Bone marrow (tissue), 2 donors: ENCODE measurements at regions not wholly inside any gene's neighbourhood (a gene's known extent, or its start where the extent isn't known, plus 50 kb on each side); places are given as distances from the start of the nearest gene placed in this dataset.
A peak's percentile ranks its signal among the peaks of the same experiment; 100 is the strongest.
"Not testable (repeated sequence)": the region's sequence is repeated elsewhere in the genome, so short reads cannot be mapped to it uniquely, and the experiment has no call there.

Experiments
- DNase-seq, 2 donors: peaks; one replicate each; lab custom pipeline; 2025; lab: John Stamatoyannopoulos, UW

DNA sequence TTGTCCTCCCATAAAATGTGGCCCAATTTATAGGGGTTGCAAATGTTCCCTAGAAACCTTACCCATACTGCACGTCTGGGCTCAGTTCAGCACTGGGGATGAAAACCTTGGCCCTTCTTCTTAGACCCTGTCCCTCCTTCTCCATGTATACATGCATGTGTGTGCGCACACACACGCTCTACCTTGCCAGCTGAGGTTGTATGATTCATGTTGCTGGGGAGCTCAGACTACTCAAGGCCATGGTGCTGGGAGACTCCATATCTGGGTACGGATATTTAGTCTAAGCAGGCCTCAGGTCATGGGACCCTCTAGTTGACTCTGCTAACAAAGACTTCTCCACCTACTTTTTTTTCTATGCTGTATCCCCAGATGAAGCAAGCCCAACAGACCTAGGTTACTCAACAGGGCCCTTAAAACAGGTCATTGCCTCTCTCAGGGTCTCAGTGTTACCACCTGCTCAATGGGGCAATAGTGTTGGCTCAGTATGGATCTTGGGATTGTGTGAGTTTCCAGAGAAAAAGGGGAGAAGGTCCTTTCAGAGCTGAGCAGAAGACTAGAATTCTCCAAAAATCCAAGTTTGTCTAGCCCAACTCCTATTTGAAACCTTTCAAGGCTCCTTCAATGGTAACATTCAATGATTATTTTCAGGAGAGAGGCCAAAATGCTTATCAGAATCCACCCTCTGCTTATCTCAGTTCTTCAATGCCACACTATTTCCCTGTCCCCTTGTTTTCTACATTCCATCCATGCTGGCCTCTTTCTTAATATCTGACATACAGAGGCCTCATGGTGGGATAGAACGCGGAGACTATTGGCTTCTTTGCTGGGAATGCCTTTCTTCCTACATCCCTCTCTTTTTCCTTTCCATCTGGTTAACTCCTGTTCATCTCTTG, 123.6 kb upstream of the PITX1 start:
- DNase-seq = no peak

DNA sequence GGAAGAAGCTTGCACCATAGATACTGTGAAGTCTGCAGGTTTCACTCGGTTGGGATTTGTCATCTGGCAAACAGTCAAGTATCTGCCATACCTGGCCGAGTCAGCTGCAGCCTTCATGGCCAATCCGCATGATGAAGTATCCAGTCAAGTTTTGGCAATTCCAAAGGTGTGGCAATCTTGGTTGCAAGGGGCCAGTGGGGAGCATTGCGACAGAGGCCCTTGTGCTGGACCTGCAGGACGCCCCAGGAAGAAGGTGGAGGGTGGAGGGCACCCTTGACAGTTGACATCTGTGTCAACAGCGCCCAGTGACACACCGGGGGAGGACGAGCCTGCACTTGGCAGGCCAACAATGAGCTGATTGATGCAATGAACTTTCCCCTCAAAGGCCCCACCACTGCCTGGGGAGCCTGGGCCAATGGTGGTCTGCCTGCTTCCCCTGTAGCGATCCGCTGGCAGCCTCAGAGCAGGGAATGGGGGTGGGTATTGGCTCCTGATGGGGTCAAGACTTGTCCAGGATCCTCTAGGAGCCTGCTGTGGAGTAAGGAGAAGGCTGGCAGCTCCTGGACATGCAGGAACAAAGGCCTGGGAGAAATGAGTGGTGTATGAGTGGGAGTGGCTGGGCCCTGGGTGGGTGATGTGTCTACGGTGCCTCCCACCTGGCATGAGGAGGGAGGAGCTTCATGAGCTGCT, 122.8 kb upstream of the PITX1 start:
- DNase-seq = no peak

DNA sequence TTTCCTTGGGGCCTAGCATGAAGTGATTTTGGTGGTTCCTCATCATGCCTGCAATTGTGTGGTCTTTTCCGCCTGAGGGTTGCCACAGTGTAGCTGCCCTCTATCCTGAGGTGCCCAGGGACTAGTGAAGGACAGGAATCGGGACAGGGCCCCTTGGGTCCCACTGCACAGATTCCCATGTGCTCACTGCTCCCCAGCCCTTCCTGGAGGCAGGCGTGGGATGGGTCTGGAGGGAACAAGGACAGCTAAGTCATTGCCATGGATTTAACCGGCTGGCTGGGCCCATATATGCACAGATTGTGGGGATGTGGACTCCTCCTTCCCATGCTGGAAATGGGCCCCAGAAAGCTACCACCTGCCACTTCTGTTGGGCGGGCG, 122.3 kb upstream of the PITX1 start:
- DNase-seq = no peak

DNA sequence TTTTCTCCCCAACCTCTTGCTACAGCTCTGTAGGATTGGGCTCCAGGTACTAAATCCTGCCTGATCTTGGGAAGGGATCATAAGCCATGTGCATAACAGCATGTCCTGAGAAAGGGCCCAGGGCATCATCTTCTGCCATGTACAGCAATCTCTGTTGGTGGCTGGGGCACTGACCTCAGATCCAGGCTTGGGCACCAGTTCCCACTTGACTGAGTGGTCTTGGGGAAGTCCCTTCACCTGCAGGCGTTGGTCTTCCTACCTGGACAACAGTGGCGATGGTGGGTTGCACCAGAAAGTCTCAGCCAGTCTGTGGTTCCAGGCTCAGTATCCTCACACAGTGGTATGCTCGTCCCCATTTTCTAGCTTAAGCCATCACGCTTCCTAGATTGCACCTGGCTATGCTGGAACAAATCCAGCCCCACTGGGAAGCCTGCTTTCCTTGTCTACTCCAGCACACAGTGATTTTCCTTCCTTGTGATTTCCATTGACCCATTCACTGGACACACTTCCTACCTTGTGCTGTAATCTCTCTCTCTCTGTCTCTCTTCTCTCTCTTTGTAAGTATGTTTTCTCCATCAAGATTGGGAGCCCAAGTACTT, 121.7 kb upstream of the PITX1 start:
- DNase-seq = no peak

DNA sequence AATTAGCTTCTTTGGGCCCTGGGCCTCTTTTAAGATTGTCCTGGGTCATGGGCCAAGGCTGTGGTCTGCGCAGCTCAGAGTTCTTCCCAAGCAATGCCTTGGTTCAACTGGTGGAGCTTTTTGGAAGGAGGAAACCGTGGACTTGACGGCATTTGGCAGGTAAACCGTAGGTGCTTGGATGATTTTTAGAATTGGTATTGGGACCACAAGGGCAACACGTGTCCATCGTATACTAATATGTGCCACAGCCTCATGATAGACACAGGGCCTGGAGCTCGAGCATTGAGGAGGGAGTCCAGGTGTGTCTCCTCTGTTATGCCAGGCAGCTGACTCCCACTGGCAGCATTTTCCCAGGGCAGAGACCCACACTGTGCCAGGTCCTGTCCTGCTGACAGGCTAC, 120.9 kb upstream of the PITX1 start:
- DNase-seq = no peak

DNA sequence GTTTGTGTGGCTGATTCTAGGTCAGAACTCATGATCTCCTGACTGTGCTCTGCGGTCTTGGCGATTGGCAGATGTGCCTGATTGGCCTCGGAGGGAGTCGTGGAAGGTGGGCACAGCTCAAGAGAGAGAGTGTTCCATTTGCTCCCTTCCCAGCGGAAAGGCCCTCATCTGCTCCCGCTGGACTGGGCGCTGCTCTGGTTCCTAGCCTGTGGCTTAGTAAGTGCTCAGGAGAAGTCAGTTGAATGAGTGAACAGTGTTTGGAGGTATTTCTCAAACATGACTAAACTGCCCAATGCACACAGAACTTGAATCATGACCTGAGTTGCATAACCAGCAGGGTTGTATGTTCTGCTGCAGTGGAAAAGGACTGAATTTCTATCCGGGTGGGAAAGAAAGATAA, 120.2 kb upstream of the PITX1 start:
- no peak for DNase-seq

DNA sequence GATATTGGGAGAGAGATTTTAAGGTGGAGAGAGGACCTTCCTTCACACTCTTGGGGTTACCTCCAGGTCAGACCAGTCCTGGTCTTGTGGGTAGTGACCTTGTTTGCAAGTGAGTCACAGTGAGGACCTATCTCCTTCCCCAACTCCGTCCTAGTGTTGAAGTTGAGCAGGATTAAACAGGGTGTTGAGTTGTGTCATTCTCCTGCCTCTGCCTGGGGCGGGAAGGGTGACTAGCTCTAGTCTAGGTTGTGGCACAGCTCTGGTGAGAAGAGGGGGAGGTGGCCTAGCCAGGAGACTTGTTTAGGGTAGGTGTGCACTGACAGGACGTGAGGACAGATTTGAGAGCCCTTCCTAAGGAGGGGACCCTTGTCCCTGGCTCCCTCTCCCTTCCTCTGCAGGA, 119.6 kb upstream of the PITX1 start:
- no peak for DNase-seq

DNA sequence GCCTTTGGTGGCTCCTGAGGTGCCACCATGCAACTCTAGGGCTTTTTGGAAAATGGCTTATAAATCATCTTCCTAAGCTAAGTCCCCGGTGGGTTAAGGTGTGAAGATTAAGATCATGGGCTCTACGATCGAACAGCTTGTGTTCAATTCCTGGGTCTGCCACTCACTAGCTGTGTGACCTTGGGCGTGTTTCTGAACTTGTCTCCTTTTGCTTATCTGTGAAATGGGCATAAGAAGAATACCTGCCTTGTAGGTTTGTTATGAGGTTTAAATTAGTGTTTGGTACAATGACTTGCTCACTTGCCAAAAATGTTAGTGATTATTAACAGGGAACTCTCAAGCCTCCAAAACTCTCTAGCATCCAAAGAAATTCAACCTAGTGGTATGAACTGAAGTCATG, 119.2 kb upstream of the PITX1 start:
- DNase-seq = no peak

DNA sequence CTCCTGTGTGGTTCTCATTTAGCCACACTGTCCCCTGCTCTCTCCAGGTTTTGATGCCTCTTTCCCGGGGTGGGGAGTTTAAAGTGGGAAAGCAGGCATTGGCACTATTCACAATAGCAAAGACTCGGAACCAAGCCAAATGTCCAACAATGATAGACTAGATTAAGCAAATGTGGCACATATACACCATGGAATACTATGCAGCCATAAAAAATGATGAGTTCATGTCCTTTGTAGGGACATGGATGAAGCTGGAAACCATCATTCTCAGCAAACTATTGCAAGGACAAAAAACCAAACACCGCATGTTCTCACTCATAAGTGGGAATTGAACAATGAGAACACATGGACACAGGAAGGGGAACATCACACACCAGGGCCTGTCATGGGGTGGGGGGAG, 117.6 kb upstream of the PITX1 start:
- not testable (repeated sequence) for DNase-seq

DNA sequence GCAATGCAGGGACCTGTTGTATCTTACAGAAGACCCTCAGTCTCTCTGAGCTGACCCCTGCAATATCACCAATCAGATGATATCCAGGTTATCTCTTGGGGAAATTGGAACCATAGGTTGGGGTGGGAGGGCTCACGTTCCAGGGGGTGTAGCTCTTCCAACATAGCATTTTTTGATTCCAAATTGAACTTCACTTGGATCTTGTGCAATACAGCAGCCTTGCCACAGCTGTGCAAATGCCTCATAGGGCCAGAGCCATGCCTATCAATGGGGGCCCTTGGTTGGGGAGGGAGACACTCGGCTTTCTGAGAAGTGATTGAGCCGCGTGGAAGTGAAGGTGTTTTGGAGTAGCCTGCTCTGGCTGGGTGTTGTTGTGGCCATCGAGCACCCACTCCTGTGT, 117.2 kb upstream of the PITX1 start:
- no peak for DNase-seq

DNA sequence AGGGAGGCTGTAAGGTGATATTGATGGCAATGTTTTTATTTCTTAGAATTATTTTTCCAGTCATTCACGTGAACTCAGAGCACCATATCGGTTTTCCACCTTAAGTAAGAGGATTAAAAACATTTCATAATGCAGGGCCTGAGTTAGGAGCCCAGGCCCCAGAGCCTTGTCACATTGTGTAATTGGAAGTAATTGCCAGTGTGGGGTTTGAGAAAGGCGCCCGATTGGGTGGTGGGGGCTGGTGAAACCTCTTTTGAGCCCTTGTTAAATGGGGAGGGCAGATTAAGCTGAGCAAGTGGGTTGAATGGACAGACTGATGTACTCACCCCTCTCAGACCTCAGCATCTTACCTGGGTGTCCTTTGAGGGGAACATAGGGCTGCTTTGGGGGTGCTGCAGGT, 116.7 kb upstream of the PITX1 start:
- no peak for DNase-seq

DNA sequence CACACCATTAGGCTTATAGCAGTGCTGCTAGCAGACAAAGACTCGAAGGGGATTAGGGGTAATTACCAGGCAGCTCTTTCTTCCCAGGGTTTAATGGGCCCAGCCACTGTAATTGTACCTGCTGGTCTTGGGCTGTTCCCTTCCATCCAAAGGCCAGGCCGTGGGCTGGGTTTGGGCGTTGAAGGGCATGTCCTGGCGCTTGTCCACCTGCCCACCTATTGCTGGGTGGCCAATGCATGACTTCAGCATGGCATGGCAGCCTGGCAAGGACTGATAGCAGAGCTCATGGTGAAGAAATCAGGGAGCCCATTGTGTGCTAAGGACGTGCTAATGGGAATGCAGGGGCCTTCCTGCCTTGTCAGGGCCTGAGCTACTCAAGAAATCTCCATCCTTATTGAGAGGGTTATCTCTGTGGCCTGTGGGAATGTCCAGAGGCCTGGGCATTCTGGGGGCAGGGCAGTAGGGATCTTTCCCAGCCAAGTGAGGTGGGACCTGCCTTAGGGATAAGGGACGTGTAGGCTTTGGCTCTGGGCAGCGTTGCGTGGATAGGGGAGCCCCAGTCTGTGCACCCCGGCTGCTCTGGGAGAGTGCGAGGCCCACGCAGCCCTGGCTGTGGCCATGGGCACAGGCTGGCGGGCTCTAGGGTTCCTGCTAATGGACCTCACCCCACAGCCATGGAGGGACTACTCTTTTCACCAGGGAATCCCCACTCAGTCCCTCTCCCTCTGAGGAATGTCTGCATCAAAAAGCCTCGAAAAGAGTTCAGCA, 116.1 kb upstream of the PITX1 start:
- no peak for DNase-seq

DNA sequence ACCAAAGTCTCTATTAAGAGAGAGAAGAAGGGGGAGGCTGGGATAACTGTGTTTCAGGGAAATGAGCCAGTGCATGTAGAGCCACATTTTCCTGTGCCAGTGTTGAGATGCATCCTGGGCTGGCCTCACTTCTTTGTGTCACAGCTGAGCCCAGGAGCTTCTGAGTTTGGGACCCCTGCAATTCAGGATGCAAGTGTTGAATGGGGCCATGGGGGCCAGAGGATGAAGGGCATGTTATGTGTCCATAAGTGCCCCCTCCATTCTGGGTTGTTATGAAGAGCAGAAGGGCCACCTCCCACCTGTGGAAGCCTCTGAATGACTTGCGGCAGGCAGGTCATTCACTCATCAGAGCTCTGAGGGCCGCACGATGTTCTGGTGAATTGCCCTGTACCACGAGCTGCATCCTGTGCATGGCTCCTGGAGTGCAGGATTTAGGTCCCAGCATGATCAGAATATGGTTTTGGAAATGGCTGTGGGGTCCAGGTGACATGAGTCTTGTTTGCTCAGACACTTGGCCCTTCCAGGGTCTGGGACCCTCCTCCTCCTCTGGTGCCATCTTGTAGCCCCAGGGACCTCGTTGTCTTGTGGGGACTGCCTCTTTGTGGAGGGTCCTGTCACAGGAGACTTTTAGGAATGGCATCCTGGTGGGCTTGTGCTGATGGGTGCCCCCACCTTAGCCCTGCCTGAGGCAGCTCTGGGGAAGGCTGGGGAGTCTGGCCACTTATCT, 115.4 kb upstream of the PITX1 start:
- no peak for DNase-seq

DNA sequence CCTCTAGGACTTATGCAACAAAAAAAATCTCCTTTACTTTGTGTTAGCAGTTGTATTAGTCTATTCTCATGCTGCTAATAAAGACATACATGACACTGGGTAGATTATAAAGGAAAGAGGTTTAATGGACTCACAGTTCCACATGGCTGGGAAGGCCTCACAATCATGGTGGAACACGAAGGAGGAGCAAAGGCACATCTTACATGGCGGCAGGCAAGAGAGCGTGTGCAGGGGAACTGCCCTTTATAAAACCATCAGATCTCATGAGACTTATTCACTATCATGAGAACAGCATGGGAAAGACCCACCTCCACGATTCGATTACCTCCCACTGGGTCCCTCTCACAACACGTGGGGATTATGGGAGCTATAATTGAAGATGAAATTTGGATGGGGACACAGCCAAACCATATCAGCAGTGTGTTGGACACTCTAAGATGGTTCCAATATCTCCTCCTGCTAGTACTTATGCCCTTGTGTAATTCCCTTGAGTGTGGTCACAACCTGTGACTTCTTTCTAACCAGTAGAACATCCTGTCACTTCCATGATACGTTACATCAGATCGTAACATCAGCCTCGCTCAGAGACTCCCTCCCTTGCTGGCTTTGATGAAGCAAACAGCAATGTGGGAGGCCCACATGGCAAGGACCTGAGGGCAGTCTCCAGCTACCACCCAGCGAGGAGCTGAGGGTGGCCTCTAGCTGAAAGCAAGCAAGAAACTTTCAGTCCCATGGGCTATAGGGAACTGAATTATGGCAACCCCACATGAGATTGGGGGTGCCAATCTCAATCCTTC, 113.5 kb upstream of the PITX1 start:
- no peak for DNase-seq

DNA sequence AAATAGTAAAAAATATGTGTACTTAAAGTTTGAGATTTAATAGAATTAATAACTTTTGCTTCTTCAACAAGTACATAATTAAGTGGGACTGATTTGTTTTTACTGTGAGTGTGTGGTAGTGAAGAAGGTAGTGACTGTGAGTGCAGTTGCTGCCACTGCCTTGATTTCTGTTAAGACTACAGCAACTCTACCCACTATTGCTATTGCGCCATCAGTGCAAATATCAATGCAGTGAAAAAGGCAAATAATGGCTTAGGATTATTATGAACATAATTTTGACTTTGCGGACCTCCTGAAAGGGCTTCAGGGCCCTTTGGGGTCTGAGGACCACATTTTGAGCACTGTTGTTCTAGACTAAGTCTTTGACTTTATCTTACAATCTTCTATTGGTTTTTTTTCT, 112.0 kb upstream of the PITX1 start:
- no peak for DNase-seq

DNA sequence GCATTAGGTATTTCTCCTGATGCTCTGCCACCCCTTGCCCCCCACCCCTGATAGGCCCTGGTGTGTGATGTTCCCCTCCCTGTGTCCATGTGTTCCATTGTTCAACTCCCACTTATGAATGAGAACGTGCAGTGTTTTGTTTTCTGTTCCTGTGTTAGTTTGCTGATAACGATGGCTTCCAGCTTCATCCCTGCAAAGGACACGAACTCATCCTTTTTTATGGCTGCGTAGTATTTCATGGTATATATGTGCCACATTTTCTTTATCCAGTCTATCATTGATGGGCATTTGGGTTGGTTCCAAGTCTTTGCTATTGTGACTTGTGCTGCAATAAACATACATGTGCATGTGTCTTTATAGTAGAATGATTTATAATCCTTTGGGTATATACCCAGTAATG, 109.7 kb upstream of the PITX1 start:
- DNase-seq = not testable (repeated sequence)

DNA sequence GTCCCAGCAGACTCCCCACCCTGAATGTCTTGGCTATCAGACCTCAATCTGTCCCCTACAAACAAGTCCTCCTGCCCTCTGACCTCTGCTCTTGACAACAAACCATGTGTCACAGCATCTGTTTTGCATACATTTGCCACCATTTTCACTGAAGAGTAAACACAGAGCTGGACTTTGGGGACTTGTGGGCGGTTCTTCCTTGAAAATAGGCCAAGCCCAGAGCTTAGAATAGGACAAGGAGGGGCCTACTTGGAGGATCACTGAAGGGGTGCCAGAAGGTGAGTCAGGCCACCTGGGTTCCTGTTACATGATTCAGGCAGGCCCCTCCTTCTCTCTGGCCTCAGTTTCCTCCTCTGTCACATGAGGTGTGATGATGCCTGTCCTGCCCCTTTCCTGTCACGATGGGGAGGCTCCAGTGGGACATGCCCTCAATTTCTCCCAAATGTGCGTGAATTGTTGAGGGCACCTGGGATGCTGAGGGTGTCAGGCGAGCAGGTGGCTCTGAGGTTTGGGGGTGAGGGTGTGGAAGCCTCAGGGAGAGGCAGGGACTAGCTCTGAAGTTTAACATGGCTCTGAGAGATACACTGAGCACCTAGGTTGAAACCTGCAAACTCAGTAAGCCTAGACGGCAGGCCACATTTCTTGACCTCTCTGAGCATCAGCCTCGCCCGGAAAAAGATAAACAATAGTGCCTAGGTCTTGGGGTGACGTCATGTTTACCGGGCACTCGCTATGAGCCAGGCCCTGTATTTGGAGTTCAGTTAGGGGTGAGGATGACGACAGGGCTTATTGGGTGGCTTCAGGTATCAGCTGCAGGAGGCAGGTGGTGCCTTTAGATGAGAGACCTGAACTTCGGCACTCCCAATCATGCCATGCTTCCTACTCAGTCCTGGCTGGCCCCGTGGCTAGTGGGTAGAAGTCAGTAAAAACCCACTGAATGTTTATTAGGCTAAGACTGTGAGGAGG, 107.6 kb upstream of the PITX1 start:
- DNase-seq = no peak

DNA sequence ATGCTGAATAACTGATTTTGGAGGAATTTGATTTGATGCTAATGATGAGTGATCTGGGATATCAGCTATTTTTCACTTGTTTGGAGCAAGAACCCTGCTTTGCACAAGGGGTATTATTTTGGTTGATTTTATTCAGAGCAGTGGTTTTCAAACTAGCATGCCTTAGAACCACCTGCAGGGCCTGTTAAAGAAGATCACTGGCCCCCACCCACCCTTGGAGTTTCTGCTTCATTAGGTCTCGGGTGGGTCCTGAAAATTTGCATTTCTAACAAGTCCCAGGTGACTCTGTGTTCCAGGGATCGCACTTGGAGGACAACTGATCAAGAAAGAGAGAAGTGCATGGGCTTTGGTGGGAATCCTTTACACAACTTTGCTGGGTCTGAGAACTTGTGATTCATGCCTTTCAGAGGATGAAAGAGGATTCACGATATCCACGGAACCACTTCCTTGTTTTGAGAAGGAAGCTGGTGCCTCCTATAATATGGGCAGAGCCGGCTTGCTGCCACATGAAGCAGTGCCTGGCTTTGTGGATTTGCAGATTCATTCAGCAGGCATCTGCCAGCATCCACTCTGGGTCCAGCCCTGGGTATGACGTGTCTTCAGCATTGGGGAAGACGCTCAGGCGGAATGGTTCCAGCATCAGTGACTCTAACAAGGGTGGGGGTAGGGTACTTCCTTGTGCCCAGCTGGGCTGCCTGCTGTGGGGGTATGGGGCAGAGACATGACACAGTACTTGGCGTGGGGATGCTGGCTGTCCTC, 106.6 kb upstream of the PITX1 start:
- peak in 1 of 2 donors; percentile 14 for DNase-seq
